DOHH2 (cell line): ENCODE measurements at regions not wholly inside any gene's neighbourhood (a gene's known extent, or its start where the extent isn't known, plus 50 kb on each side); places are given as distances from the start of the nearest gene placed in this dataset.

ENCODE experiments used
- EZH2phosphoT487 ChIP-seq: fragments of 200-600 bp; sonication (generic); IDR thresholded peaks from 2 replicates; pipeline ENCODE4 v1.6.1; 2017; ENCODE audit warnings: borderline replicate concordance, mild to moderate bottlenecking, antibody characterized with exemption, low read length, moderate library complexity, mixed read lengths
- TF ChIP-seq, protein P1 (sequence below): fragments of 200-600 bp; sonication (generic); IDR thresholded peaks from one replicate; pipeline ENCODE4 v1.5.1; 2014; ENCODE audit warnings: antibody characterized with exemption, mild to moderate bottlenecking, low read depth, low read length; ENCODE audit not compliant: poor library complexity, severe bottlenecking

DNA sequence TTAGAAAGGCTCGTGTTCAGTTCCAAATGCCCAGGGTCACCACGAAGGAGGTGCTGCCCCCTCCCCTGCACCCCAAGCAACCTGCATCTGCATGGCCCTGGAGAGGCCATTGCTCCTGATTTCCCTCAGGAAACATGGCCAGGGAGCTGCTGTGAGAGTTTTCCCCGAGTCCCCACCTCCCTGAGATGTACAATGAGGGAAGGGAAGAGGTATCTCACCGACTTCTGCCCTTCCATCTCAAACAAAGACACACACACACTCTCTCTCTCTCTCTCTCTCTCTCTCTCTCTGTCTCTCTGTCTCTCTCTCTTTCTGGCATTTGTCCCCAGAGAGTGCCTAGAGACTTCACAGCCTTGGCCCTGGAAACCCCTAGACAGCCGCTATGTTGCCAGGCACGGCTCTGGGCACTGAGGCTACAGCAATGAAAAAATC, 120.4 kb downstream of the MRPL14 start:
- TF ChIP-seq, protein P1, sequence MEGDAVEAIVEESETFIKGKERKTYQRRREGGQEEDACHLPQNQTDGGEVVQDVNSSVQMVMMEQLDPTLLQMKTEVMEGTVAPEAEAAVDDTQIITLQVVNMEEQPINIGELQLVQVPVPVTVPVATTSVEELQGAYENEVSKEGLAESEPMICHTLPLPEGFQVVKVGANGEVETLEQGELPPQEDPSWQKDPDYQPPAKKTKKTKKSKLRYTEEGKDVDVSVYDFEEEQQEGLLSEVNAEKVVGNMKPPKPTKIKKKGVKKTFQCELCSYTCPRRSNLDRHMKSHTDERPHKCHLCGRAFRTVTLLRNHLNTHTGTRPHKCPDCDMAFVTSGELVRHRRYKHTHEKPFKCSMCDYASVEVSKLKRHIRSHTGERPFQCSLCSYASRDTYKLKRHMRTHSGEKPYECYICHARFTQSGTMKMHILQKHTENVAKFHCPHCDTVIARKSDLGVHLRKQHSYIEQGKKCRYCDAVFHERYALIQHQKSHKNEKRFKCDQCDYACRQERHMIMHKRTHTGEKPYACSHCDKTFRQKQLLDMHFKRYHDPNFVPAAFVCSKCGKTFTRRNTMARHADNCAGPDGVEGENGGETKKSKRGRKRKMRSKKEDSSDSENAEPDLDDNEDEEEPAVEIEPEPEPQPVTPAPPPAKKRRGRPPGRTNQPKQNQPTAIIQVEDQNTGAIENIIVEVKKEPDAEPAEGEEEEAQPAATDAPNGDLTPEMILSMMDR, result no peak
- TF ChIP-seq EZH2phosphoT487, result no peak
